PC-9 (cell line): ENCODE measurements at regions not wholly inside any gene's neighbourhood (a gene's known extent, or its start where the extent isn't known, plus 50 kb on each side); places are given as distances from the start of the nearest gene placed in this dataset.

Experiments used
- BruUV-seq: library from RNA; stranded (reverse); fragments of 400-500 nt; replicated peaks from 2 replicates; lab custom pipeline; 2021; lab: Mats Ljungman, UMichigan
- CTCF ChIA-PET: fragments of 300-600 bp; sonication (Branson Sonifier 250); formaldehyde crosslinking; loops from one replicate; lab custom pipeline; 2022; ENCODE audit warnings: antibody characterized with exemption; lab: Charles Lee
- POLR2A ChIA-PET: fragments of 300-600 bp; sonication (Branson Sonifier 250); formaldehyde crosslinking; loops from one replicate; lab custom pipeline; 2022; ENCODE audit warnings: antibody characterized with exemption; ENCODE audit not compliant: unreplicated experiment; lab: Charles Lee
- DNase-seq, 2 experiments: peaks; one replicate each; pipeline versions ENCODE4 v3.0.0 to v3.0.0-alpha.2; 2015 to 2022; ENCODE audit warnings: mixed read lengths in 1 of 2
- H2AFZ ChIP-seq: fragments of 200-600 bp; sonication (generic); 2 replicates; pipeline ENCODE4 v1.8.1; 2017; ENCODE audit warnings: antibody characterized with exemption
- H3F3A ChIP-seq: fragments of 200-600 bp; sonication (generic); 2 replicates; pipeline ENCODE4 v1.8.1; 2017; ENCODE audit warnings: antibody characterized with exemption, mild to moderate bottlenecking, low read depth; ENCODE audit not compliant: insufficient read depth
- H3K27ac ChIP-seq: fragments of 200-600 bp; sonication (generic); 2 replicates; pipeline ENCODE4 v1.6.1; 2016; ENCODE audit warnings: mixed run types
- H3K27me3 ChIP-seq: fragments of 200-600 bp; sonication (generic); 2 replicates; pipeline ENCODE4 v1.6.1; 2016; ENCODE audit warnings: low read depth, mixed run types; ENCODE audit not compliant: insufficient read depth
- H3K36me3 ChIP-seq: fragments of 200-600 bp; sonication (generic); 2 replicates; pipeline ENCODE4 v1.6.1; 2016; ENCODE audit warnings: low read depth, mixed run types
- H3K4me1 ChIP-seq: fragments of 200-600 bp; sonication (generic); replicated peaks from 2 replicates; pipeline ENCODE4 v1.6.1; 2016; ENCODE audit warnings: mixed run types; ENCODE audit not compliant: insufficient read depth
- H3K4me2 ChIP-seq: fragments of 200-600 bp; sonication (generic); 2 replicates; pipeline ENCODE4 v1.6.1; 2017; ENCODE audit warnings: mixed run types
- H3K4me3 ChIP-seq: fragments of 200-600 bp; sonication (generic); 2 replicates; pipeline ENCODE4 v1.6.1; 2016; ENCODE audit warnings: mixed run types
- H3K79me2 ChIP-seq: fragments of 200-600 bp; sonication (generic); 2 replicates; pipeline ENCODE4 v1.6.1; 2017; ENCODE audit warnings: low read depth, mixed run types
- H3K9me2 ChIP-seq: fragments of 200-600 bp; sonication (generic); 2 replicates; pipeline ENCODE4 v1.8.1; 2017; ENCODE audit warnings: mild to moderate bottlenecking; ENCODE audit not compliant: insufficient read depth
- H3K9me3 ChIP-seq: fragments of 200-600 bp; sonication (generic); 2 replicates; pipeline ENCODE4 v1.8.1; 2016; ENCODE audit warnings: low read depth; ENCODE audit not compliant: insufficient read depth
- H4K20me1 ChIP-seq: fragments of 200-600 bp; sonication (generic); 2 replicates; pipeline ENCODE4 v1.8.1; 2017; ENCODE audit not compliant: insufficient read depth
- CTCF ChIP-seq: fragments of 200-600 bp; sonication (generic); conservative IDR thresholded peaks from 2 replicates; pipeline ENCODE4 v1.6.1; 2017; ENCODE audit warnings: mixed run types, antibody characterized with exemption, mild to moderate bottlenecking, moderate library complexity
- EZH2 ChIP-seq: fragments of 200-600 bp; sonication (generic); IDR thresholded peaks from 2 replicates; pipeline ENCODE4 v1.8.0; 2017; ENCODE audit warnings: antibody characterized with exemption, low read depth
- intact Hi-C: fragments of 100-400 bp; cut with micrococcal nuclease; formaldehyde crosslinking; loops from one replicate; pipeline ENCODE4 v1.10.0; 2022; ENCODE audit not compliant: unreplicated experiment

GRCh38 chr6:9062596-9062995 is 627.3 kb upstream of the SLC35B3 start:
- Histone ChIP-seq H3K36me3 (no peaks in the 10 kb centered on the region), H3K79me2 (no peaks in the 10 kb centered on the region), H3K9me2 (no peaks in the 10 kb centered on the region), H3F3A (no peaks in the 10 kb centered on the region), H3K9me3 (no peaks in the 10 kb centered on the region), H3K4me3 (no peak overlapping the region), H2AFZ (no peak overlapping the region), H4K20me1 (no peaks in the 10 kb centered on the region), H3K27ac (no peak overlapping the region), H3K4me1 (no peaks in the 10 kb centered on the region), H3K4me2 (no peak overlapping the region), H3K27me3 (no peaks in the 10 kb centered on the region)
- DNase-seq, result no peak
- CTCF ChIA-PET, result no interaction called here
- no peak for TF ChIP-seq CTCF
- TF ChIP-seq EZH2, result no peak
- intact Hi-C loops, result no loop called here
- POLR2A ChIA-PET, result no interaction called here
- no TSS peak for BruUV-seq

GRCh38 chr6:9057937-9058336 is 622.6 kb upstream of the SLC35B3 start:
- ChIA-PET CTCF (no interaction called here), POLR2A (interaction anchor here (0.6 kb wide), 1 partner anchor 1310 kb away, joined by 5 read pairs; no protein-coding TSS in a partner anchor)
- H3K9me2 ChIP-seq, result no peaks in the 10 kb centered on the region
- H2AFZ ChIP-seq, result no peak overlapping the region
- TF ChIP-seq EZH2, result no peak
- no peak for TF ChIP-seq CTCF
- intact Hi-C loops, result no loop called here
- H3K27ac ChIP-seq, result no peak overlapping the region
- no peaks in the 10 kb centered on the region for H3K36me3 ChIP-seq
- no peaks in the 10 kb centered on the region for H3K79me2 ChIP-seq
- H4K20me1 ChIP-seq, result no peaks in the 10 kb centered on the region
- no peaks in the 10 kb centered on the region for H3K4me1 ChIP-seq
- no peak overlapping the region for H3K4me2 ChIP-seq
- no peak for DNase-seq
- no peak overlapping the region for H3K4me3 ChIP-seq
- H3K9me3 ChIP-seq, result no peaks in the 10 kb centered on the region
- BruUV-seq, result no TSS peak
- no peaks in the 10 kb centered on the region for H3F3A ChIP-seq
- H3K27me3 ChIP-seq, result no peaks in the 10 kb centered on the region

GRCh38 chr6:9056556-9056955 is 621.2 kb upstream of the SLC35B3 start:
- intact Hi-C loops, result no loop called here

More at GRCh38 chr6:9056556-9056955, 621.2 kb upstream of the SLC35B3 start:
- POLR2A ChIA-PET, result no interaction called here
- CTCF ChIA-PET, result no interaction called here
- H4K20me1 ChIP-seq, result no peaks in the 10 kb centered on the region
- no peaks in the 10 kb centered on the region for H3K9me2 ChIP-seq
- H3K9me3 ChIP-seq, result no peaks in the 10 kb centered on the region
- no peak overlapping the region for H2AFZ ChIP-seq
- no TSS peak for BruUV-seq
- TF ChIP-seq EZH2 (no peak), CTCF (no peak)
- no peak overlapping the region for H3K4me2 ChIP-seq
- H3K4me1 ChIP-seq, result no peaks in the 10 kb centered on the region
- no peak for DNase-seq
- no peak overlapping the region for H3K4me3 ChIP-seq
- no peak overlapping the region for H3K27ac ChIP-seq
- no peaks in the 10 kb centered on the region for H3K36me3 ChIP-seq
- no peaks in the 10 kb centered on the region for H3F3A ChIP-seq
- no peaks in the 10 kb centered on the region for H3K79me2 ChIP-seq
- H3K27me3 ChIP-seq, result no peaks in the 10 kb centered on the region
